RWPE2 (cell line): ENCODE measurements at regions not wholly inside any gene's neighbourhood (a gene's known extent, or its start where the extent isn't known, plus 50 kb on each side); places are given as distances from the start of the nearest gene placed in this dataset.

ENCODE experiments used
- ATAC-seq: fragments of 200-7000 bp; cut with Tn5 transposase; 3 replicates; pipeline ENCODE4 v1.9.1; 2021; ENCODE audit warnings: low read depth
- DNase-seq: peaks from one replicate; pipeline ENCODE4 v3.0.0-alpha.2; 2020; ENCODE audit warnings: low spot score
- H3K27ac ChIP-seq: fragments of 450-650 bp; 2 replicates; pipeline ENCODE4 v1.5.1; 2017; ENCODE audit warnings: mild to moderate bottlenecking; ENCODE audit not compliant: poor library complexity, severe bottlenecking
- H3K27me3 ChIP-seq: fragments of 250-450 bp; sonication (Bioruptor Pico); 2 replicates; pipeline ENCODE4 v1.5.1; 2021; ENCODE audit warnings: mild to moderate bottlenecking, moderate library complexity; ENCODE audit not compliant: insufficient read depth, poor library complexity, severe bottlenecking
- H3K36me3 ChIP-seq: fragments of 250-450 bp; sonication (Bioruptor Pico); 2 replicates; pipeline ENCODE4 v1.5.1; 2020; ENCODE audit warnings: low read depth, mild to moderate bottlenecking, moderate library complexity
- H3K4me1 ChIP-seq: fragments of 250-450 bp; sonication (Bioruptor Pico); 2 replicates; pipeline ENCODE4 v1.5.1; 2021; ENCODE audit warnings: mild to moderate bottlenecking, moderate library complexity; ENCODE audit not compliant: insufficient read depth, poor library complexity, severe bottlenecking
- H3K4me3 ChIP-seq: fragments of 250-450 bp; sonication (Bioruptor Pico); 2 replicates; pipeline ENCODE4 v1.5.1; 2021; ENCODE audit warnings: mild to moderate bottlenecking, moderate library complexity; ENCODE audit not compliant: severe bottlenecking
- H3K9me3 ChIP-seq: fragments of 250-450 bp; sonication (Bioruptor Pico); 2 replicates; pipeline ENCODE4 v1.5.1; 2021; ENCODE audit warnings: mild to moderate bottlenecking, moderate library complexity; ENCODE audit not compliant: severe bottlenecking
- CTCF ChIP-seq: fragments of 450-650 bp; IDR thresholded peaks from one replicate; pipeline ENCODE4 v1.5.1; 2017; ENCODE audit warnings: mild to moderate bottlenecking, moderate library complexity; ENCODE audit not compliant: poor library complexity, severe bottlenecking

- no peaks in the 10 kb centered on the region for H3K36me3 ChIP-seq
- H3K4me1 ChIP-seq: no peaks in the 10 kb centered on the region
- H3K4me3 ChIP-seq: no peak overlapping the region
- ATAC-seq (no peak), DNase-seq (no peak)
- no peak for TF ChIP-seq CTCF
- H3K27ac ChIP-seq: no peak overlapping the region
- H3K9me3 ChIP-seq: no peaks in the 10 kb centered on the region
- H3K27me3 ChIP-seq: no peaks in the 10 kb centered on the region
Measured at GRCh38 chr3:96430079-96430478, 384.3 kb upstream of the EPHA6 start.

DNA sequence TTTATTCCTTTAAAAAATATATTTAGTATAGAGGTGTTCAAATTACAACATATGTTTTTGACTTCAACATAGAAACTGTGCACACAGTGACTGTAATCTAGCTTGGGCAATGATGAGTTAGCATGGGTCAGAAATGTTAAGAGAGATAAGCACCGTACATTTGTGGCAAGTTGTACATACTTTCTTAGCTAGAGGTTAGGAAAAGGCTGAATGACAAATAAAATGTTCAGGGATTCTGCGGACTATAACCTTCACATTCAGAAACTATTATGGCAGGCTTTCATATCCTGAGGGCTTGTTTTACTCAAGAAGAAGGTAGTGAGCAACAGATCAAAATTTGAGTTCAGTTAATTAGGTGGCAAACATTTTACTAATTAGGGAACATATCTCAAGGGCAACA lies 379.7 kb upstream of the EPHA6 start:
- ATAC-seq (no peak), DNase-seq (no peak)
- H3K27ac ChIP-seq: no peak overlapping the region
- no peaks in the 10 kb centered on the region for H3K9me3 ChIP-seq
- H3K36me3 ChIP-seq: no peaks in the 10 kb centered on the region
- no peak for TF ChIP-seq CTCF
- H3K4me1 ChIP-seq: no peaks in the 10 kb centered on the region
- H3K4me3 ChIP-seq: no peak overlapping the region
- no peaks in the 10 kb centered on the region for H3K27me3 ChIP-seq

DNA sequence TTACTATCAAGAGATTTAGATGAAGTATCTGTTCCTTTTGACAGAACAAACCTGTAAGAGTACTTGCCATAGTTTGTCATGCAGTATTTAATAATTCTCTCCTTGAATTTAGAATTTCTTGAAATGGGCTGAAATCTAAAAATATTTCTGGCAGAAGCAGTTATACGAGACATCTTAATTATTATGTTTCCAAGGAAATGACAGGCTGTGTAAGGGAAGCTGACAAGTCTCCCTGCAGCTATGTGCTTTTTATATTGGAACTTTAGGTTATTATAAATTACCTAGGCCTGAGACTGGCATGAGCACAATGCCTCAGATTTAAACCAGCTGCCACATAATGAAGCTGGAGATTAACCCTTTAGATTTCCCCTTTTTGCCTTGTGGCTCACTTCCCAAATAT lies 365.0 kb upstream of the EPHA6 start:
- no peak for ATAC-seq
- no peak overlapping the region for H3K4me3 ChIP-seq

DNA sequence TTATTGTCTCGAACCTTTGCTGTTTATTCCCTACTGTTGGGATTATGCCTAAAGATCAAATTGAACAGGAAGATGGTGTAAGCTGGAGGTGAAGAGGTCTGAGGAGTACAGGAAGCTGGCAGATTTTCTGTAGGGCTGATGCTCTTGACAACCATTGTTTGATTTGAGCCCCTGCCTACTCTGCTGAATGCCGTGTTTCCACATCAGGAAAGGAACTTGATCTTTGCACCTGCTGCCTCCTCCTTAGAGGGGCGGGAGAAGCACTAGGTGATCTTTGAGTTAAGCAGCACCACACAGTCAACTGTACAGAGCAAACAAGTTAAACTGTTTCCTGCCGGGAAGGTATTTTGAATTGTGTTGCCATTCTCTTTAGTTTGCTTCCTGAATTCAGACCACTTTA lies 364.6 kb upstream of the EPHA6 start:
- no peak for DNase-seq

More for the DNA sequence above, 365.0 kb upstream of the EPHA6 start:
- Histone ChIP-seq H3K27ac (no peak overlapping the region), H3K9me3 (no peaks in the 10 kb centered on the region), H3K4me1 (no peaks in the 10 kb centered on the region), H3K36me3 (no peaks in the 10 kb centered on the region), H3K27me3 (no peaks in the 10 kb centered on the region)
- no peak for TF ChIP-seq CTCF
- no peak for DNase-seq

DNA sequence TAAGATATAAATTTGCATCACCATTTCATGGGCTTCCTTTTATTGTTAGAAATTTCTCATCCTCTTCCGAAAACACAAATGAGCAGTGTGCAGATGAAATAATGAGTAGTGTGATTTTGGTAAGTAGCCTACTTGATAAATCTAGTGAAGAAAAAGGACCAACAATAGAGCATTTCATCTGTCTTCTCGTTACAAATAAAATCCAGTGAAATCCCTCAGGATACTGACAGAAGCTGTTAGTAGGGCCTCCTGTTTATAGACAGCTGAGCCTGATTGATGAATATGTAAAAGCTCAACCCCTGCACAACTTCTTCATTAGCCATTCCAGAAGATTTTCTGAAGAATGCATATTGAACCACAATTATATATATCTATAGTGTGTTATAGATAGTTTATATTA lies 363.7 kb upstream of the EPHA6 start:
- DNase-seq (no peak), ATAC-seq (no peak)
- no peaks in the 10 kb centered on the region for H3K9me3 ChIP-seq
- no peak overlapping the region for H3K27ac ChIP-seq
- no peaks in the 10 kb centered on the region for H3K36me3 ChIP-seq
- H3K4me3 ChIP-seq: no peak overlapping the region
- no peaks in the 10 kb centered on the region for H3K4me1 ChIP-seq
- H3K27me3 ChIP-seq: no peaks in the 10 kb centered on the region
- no peak for TF ChIP-seq CTCF

More for the DNA sequence above, 364.6 kb upstream of the EPHA6 start:
- H3K4me1 ChIP-seq: no peaks in the 10 kb centered on the region
- H3K27me3 ChIP-seq: no peaks in the 10 kb centered on the region
- no peaks in the 10 kb centered on the region for H3K36me3 ChIP-seq
- no peak overlapping the region for H3K27ac ChIP-seq
- H3K9me3 ChIP-seq: no peaks in the 10 kb centered on the region
- no peak for TF ChIP-seq CTCF
- no peak for ATAC-seq
- no peak overlapping the region for H3K4me3 ChIP-seq
